Erythroblast (primary cell): ENCODE measurements at regions not wholly inside any gene's neighbourhood (a gene's known extent, or its start where the extent isn't known, plus 50 kb on each side); places are given as distances from the start of the nearest gene placed in this dataset.

Source experiments
- GATA1 ChIP-seq: IDR thresholded peaks from 2 replicates; pipeline ENCODE4 v1.6.1; 2011; ENCODE audit warnings: low read depth, mild to moderate bottlenecking, control low read depth, low read length, moderate library complexity
- POLR2A ChIP-seq: IDR thresholded peaks from 2 replicates; pipeline ENCODE4 v1.6.1; 2011; ENCODE audit warnings: mild to moderate bottlenecking, low read length

DNA sequence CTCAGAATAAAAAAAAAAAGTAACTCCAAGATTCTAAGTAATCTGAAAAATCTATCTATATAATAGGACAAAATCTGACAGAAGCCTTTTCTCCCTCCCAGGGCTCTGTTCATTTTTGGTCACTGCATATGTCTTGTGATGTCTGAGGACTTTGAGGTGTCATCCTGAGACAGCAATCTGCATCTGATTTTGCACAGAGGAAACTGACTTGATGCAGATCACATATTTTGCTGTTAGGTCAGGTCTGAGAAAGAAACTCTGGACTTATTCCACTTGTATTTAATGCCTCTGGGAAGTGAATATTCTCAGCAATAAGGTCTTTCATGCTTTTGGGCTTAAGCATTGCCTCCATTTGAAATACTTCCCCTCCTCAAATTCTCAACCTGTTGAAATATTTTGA is 295.2 kb upstream of the THBS1 start:
- TF ChIP-seq POLR2A = no peak
- no peak for TF ChIP-seq GATA1
